Ovary (tissue), 7 donors: ENCODE measurements at regions not wholly inside any gene's neighbourhood (a gene's known extent, or its start where the extent isn't known, plus 50 kb on each side); places are given as distances from the start of the nearest gene placed in this dataset.

Experiments
- DNase-seq, 5 donors: peaks; one replicate each; pipeline ENCODE4 v3.0.0-alpha.2; 2019 to 2020
- H3K27ac ChIP-seq, 2 donors: fragments of 200-600 bp; one replicate each; pipeline versions ENCODE4 v1.5.1 to v1.8.0; 2019 to 2022
- H3K27me3 ChIP-seq: fragments of 200-600 bp; one replicate; pipeline ENCODE4 v1.8.0; 2022
- H3K36me3 ChIP-seq: fragments of 200-600 bp; sonication (generic); one replicate; pipeline ENCODE4 v1.5.1; 2019
- H3K4me1 ChIP-seq: one replicate; pipeline ENCODE4 v1.8.1; 2013; ENCODE audit warnings: mild to moderate bottlenecking, moderate library complexity; ENCODE audit not compliant: insufficient read depth
- H3K4me3 ChIP-seq: fragments of 200-600 bp; sonication (generic); one replicate; pipeline ENCODE4 v1.5.1; 2017
- H3K9me3 ChIP-seq, 2 donors: fragments of 200-600 bp in 1 of 2; sonication (generic) in 1 of 2; one replicate each; pipeline versions ENCODE4 v1.5.1 to v1.8.1; 2013 to 2019; ENCODE audit warnings: mild to moderate bottlenecking in 1 of 2, moderate library complexity in 1 of 2
- EP300 ChIP-seq: sonication (generic); formaldehyde crosslinking; IDR thresholded peaks from one replicate; pipeline ENCODE4 v1.6.1; 2017; ENCODE audit warnings: antibody characterized with exemption
- POLR2A ChIP-seq: fragments of 450-650 bp; IDR thresholded peaks from one replicate; pipeline ENCODE4 v1.6.1; 2017; ENCODE audit warnings: antibody characterized with exemption, mild to moderate bottlenecking, moderate library complexity
- WGBS, 3 donors: extraction: QIAGEN DNeasy Blood & Tissue Kit in 1 of 3; methylation state at CpG; one replicate each; pipeline versions ENCODE4 v1.1.5 to v1.1.7; 2013 to 2017; 5-methylcytosine and 5-hydroxymethylcytosine counted together
- intact Hi-C, 4 donors: fragments of 100-400 bp; cut with DNase I; formaldehyde crosslinking; loops; one replicate each; pipeline versions ENCODE4 v1.11.0 to v1.15.1; 2022 to 2023
- TF ChIP-seq, protein P1 (sequence below), 3 donors: fragments of 450-650 bp in 2 of 3; fragments of 200-600 bp in 1 of 3; IDR thresholded peaks; one replicate each; pipeline versions ENCODE4 v1.5.1 to v1.8.0; 2016 to 2022; ENCODE audit warnings: antibody characterized with exemption in 3 of 3, mild to moderate bottlenecking in 1 of 3
- donor health status: DM: no; HTN: no; CAD: no; lungs with moderate emphysema.
- donor health status: DM: no; HTN: no; CAD: no.
- donor health status: Bipolar disorder and iron deficiency.
- donor health status: DM: no; HTN: no; CAD: no.
- donor health status: DM: yes; HTN: yes; CAD: no.

DNA sequence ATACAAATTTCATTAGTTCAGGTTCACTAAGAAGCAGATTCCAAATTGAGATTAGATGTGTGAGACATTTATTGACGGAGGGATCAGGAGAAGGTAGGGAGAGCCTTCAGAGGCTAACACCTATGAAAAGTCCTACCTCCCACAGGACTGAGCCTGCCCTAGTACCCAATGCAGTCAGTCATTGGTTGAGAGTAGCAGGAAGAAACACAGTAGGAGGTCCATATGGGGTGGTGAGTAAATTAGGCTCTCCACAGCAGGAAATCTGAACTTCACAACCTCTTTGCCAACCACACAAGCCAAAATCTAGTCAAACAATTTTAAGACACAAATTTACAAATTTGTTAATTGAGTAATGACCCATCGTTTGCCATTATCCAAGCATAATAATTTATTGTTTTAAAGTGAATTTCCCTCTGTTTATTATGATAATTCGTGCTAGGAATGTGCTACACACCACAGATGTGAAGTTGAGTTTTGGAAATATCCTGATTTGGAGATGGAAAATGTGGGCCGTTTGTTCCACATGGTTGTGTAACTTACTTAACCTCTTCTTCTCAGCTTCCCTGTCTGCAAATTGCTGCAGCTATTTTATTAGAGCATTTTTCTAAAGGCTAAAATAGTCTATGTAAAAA lies 542.1 kb downstream of the ETS1 start:
- H3K27me3 ChIP-seq: no peaks in the 10 kb centered on the region

DNA sequence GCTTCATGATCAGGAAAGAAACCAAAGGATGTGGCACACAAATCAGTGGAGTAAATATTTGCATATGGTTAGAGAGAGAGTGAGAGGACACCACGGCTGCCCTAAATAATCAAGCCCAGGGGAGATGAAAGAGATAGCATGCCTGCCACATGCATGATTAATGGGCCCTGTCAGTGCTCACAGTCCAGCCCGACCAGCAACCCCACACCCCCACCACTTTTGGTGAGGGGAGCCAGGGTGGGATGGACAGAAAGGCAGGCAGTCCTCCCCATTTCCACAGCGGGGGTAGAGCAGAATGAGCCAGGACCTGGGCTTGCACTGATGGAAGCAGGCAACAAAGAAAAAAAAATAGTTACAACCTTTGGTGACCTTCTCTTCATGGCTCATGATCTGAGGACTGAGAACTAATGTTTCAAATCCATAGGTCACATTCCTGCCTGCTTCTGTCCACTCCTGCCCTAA lies 545.0 kb downstream of the ETS1 start:
- intact Hi-C loops: no loop called here

More for the DNA sequence above, 542.1 kb downstream of the ETS1 start:
- Histone ChIP-seq H3K4me1 (no peaks in the 10 kb centered on the region), H3K36me3 (no peaks in the 10 kb centered on the region), H3K4me3 (no peak overlapping the region), H3K27ac (no peak overlapping the region), H3K9me3 (peaks cover 0 to 3% of the 10 kb centered on the region in 2 donors)
- intact Hi-C loops: no loop called here
- 14 to 24% (median 15%) methylated on average over 4 of the region's 4 CpGs for WGBS, 3 donors
- DNase-seq: no peak
- no peak for TF ChIP-seq POLR2A
- TF ChIP-seq, protein P1, sequence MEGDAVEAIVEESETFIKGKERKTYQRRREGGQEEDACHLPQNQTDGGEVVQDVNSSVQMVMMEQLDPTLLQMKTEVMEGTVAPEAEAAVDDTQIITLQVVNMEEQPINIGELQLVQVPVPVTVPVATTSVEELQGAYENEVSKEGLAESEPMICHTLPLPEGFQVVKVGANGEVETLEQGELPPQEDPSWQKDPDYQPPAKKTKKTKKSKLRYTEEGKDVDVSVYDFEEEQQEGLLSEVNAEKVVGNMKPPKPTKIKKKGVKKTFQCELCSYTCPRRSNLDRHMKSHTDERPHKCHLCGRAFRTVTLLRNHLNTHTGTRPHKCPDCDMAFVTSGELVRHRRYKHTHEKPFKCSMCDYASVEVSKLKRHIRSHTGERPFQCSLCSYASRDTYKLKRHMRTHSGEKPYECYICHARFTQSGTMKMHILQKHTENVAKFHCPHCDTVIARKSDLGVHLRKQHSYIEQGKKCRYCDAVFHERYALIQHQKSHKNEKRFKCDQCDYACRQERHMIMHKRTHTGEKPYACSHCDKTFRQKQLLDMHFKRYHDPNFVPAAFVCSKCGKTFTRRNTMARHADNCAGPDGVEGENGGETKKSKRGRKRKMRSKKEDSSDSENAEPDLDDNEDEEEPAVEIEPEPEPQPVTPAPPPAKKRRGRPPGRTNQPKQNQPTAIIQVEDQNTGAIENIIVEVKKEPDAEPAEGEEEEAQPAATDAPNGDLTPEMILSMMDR (IDR thresholded peaks at IDR 0.05): no peak
- TF ChIP-seq EP300: no peak

DNA sequence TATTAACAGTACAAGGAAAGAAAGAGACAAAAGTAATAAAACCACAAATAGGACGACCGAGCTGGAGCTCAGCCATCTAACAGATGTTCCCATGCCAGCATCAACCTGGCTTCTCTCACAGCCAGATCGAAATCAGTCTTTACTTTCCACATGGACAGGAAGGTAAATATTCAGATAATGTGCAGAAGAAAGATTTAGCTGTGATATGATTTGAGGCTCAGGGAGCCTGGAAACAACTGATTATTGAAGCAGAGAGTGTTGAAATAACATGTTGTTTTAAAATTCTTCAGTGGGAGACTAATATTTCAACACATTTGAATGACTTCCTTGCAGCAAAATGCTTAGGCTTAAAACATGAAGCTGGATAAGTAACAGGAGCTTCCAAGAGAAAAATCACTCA lies 546.8 kb downstream of the ETS1 start:
- 41 to 59% (median 52%) methylated on average over 3 of the region's 3 CpGs for WGBS, 3 donors
- no peak for DNase-seq

More for the DNA sequence above, 545.0 kb downstream of the ETS1 start:
- H3K4me3 ChIP-seq: no peak overlapping the region
- WGBS, 3 donors: 31 to 39% (median 36%) methylated on average over 3 of the region's 3 CpGs
- no peak for DNase-seq
- TF ChIP-seq, protein P1 (IDR thresholded peaks at IDR 0.05): no peak
- no peak for TF ChIP-seq POLR2A
- H3K36me3 ChIP-seq: no peaks in the 10 kb centered on the region
- no peaks in the 10 kb centered on the region for H3K4me1 ChIP-seq
- H3K27me3 ChIP-seq: no peaks in the 10 kb centered on the region
- H3K9me3 ChIP-seq: no peaks in the 10 kb centered on the region
- H3K27ac ChIP-seq: no peak overlapping the region

DNA sequence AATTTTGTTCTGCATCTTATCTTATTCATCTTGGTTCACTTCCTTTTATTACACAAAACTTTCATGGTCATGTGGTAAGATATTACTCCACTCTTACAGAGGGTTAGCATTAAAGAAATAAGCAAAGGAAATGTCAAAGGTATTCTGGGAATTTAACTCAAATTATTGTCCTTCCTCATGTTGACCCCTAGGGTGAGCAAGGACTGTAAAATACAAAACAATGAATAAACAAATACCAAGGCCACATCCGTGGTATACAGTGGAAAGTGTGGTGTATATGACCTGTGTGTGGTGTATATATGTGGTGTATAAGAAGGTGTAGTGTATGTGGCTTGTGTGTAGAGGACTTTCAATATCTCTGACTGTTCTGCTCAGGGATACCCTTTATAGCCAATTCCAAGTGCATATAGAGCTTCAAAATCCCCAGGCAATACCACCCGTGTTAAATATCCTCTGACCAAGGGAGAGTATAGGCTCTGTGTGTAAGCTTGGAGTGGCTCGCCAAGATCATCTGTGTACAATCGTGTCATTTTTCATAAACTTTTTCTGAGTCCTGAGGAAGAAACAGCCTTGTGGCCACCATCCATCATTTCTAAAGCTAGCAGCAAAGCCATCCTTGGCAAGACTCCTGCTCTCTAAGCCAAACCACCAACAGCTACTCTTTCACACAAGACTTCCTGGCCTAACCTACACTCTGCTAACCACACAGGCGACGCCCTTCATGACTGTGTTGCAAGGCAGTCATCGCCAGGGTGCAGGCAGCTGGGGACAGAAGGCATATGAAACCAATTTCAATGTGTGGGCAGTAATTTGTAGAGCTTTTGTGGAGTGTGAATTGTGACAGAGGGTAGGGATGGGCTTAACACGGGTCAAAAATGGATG lies 548.0 kb downstream of the ETS1 start:
- no peaks in the 10 kb centered on the region for H3K36me3 ChIP-seq
- no peaks in the 10 kb centered on the region for H3K4me1 ChIP-seq
- no peak overlapping the region for H3K4me3 ChIP-seq
- TF ChIP-seq, protein P1 (IDR thresholded peaks at IDR 0.05): no peak
- TF ChIP-seq POLR2A (no peak), EP300 (no peak)
- H3K27ac ChIP-seq: no peak overlapping the region
- 80 to 85% (median 82%) methylated on average over 8 of the region's 8 CpGs for WGBS, 3 donors
- H3K9me3 ChIP-seq: no peaks in the 10 kb centered on the region
- no peak for DNase-seq
- no peaks in the 10 kb centered on the region for H3K27me3 ChIP-seq
- intact Hi-C loops: no loop called here

More for the DNA sequence above, 546.8 kb downstream of the ETS1 start:
- intact Hi-C loops: no loop called here
- no peak overlapping the region for H3K27ac ChIP-seq
- no peaks in the 10 kb centered on the region for H3K27me3 ChIP-seq
- no peak overlapping the region for H3K4me3 ChIP-seq
- no peaks in the 10 kb centered on the region for H3K36me3 ChIP-seq
- no peaks in the 10 kb centered on the region for H3K9me3 ChIP-seq
- TF ChIP-seq POLR2A: no peak
- TF ChIP-seq, protein P1 (IDR thresholded peaks at IDR 0.05): no peak
- TF ChIP-seq EP300: no peak
- no peaks in the 10 kb centered on the region for H3K4me1 ChIP-seq
